Activated naive CD4-positive, alpha-beta T cell treated with anti-CD3 and anti-CD28 coated beads for 36 hours (primary cell): ENCODE measurements at regions not wholly inside any gene's neighbourhood (a gene's known extent, or its start where the extent isn't known, plus 50 kb on each side); places are given as distances from the start of the nearest gene placed in this dataset.

ENCODE experiments used
- CTCF ChIA-PET: fragments of 350-600 bp; sonication (Branson Sonifier 250); formaldehyde crosslinking; loops from one replicate; lab custom pipeline; 2021; ENCODE audit warnings: antibody characterized with exemption; lab: Charles Lee
- DNase-seq: peaks from one replicate; pipeline ENCODE4 v3.0.0-alpha.2; 2020
- H3K27ac Mint-ChIP-seq: one replicate; pipeline ENCODE4 v1.8.0; 2021; ENCODE audit warnings: mild to moderate bottlenecking, mixed read lengths
- H3K27me3 Mint-ChIP-seq: one replicate; pipeline ENCODE4 v1.8.0; 2021; ENCODE audit warnings: low read depth, mixed read lengths
- H3K36me3 Mint-ChIP-seq: one replicate; pipeline ENCODE4 v1.8.0; 2021; ENCODE audit warnings: low read depth, mixed read lengths
- H3K4me1 Mint-ChIP-seq: one replicate; pipeline ENCODE4 v1.8.0; 2021; ENCODE audit warnings: low read depth, mixed read lengths
- H3K4me3 Mint-ChIP-seq: one replicate; pipeline ENCODE4 v1.8.0; 2021; ENCODE audit warnings: mild to moderate bottlenecking, moderate library complexity, mixed read lengths
- H3K9me3 Mint-ChIP-seq: one replicate; pipeline ENCODE4 v1.8.0; 2021; ENCODE audit warnings: mixed read lengths
- intact Hi-C: fragments of 100-400 bp; cut with micrococcal nuclease; formaldehyde crosslinking; loops from one replicate; pipeline ENCODE4 v1.15.1; 2023

GRCh38 chr10:34031400-34031799 is 696.9 kb upstream of the NRP1 start:
- Mint-ChIP-seq H3K4me3 (no peak overlapping the region), H3K9me3 (no peaks in the 10 kb centered on the region), H3K27ac (no peak overlapping the region), H3K4me1 (no peaks in the 10 kb centered on the region), H3K27me3 (no peaks in the 10 kb centered on the region), H3K36me3 (no peaks in the 10 kb centered on the region)
- CTCF ChIA-PET = no interaction called here
- DNase-seq = no peak
- intact Hi-C loops = no loop called here

GRCh38 chr10:34029455-34029854 is 695.0 kb upstream of the NRP1 start:
- H3K4me3 Mint-ChIP-seq = no peak overlapping the region
- CTCF ChIA-PET = no interaction called here
- intact Hi-C loops = no loop called here
- H3K27ac Mint-ChIP-seq = no peak overlapping the region
- H3K9me3 Mint-ChIP-seq = no peaks in the 10 kb centered on the region
- no peaks in the 10 kb centered on the region for H3K36me3 Mint-ChIP-seq
- H3K4me1 Mint-ChIP-seq = no peaks in the 10 kb centered on the region
- no peak for DNase-seq
- H3K27me3 Mint-ChIP-seq = peaks cover 2% of the 10 kb centered on the region

GRCh38 chr10:34028936-34029335 is 694.5 kb upstream of the NRP1 start:
- intact Hi-C loops = no loop called here
- Mint-ChIP-seq H3K27me3 (peaks cover 2% of the 10 kb centered on the region), H3K36me3 (no peaks in the 10 kb centered on the region), H3K4me3 (no peak overlapping the region), H3K27ac (no peak overlapping the region), H3K4me1 (no peaks in the 10 kb centered on the region), H3K9me3 (no peaks in the 10 kb centered on the region)
- DNase-seq = no peak
- CTCF ChIA-PET = no interaction called here

- Mint-ChIP-seq H3K27ac (no peak overlapping the region), H3K4me3 (no peak overlapping the region), H3K4me1 (no peaks in the 10 kb centered on the region), H3K27me3 (peaks cover 2% of the 10 kb centered on the region), H3K36me3 (no peaks in the 10 kb centered on the region), H3K9me3 (no peaks in the 10 kb centered on the region)
- intact Hi-C loops = no loop called here
- CTCF ChIA-PET = no interaction called here
- DNase-seq = peak; percentile 24
These were observed 690.4 kb upstream of the NRP1 start for GRCh38 chr10:34024693-34025425.

GRCh38 chr10:34024282-34024681 is 689.8 kb upstream of the NRP1 start:
- intact Hi-C loops = no loop called here
- Mint-ChIP-seq H3K27me3 (peaks cover 2% of the 10 kb centered on the region), H3K4me1 (no peaks in the 10 kb centered on the region), H3K36me3 (no peaks in the 10 kb centered on the region), H3K4me3 (no peak overlapping the region), H3K9me3 (no peaks in the 10 kb centered on the region), H3K27ac (no peak overlapping the region)
- DNase-seq = no peak
- CTCF ChIA-PET = no interaction called here

- CTCF ChIA-PET = no interaction called here
- peaks cover 2% of the 10 kb centered on the region for H3K27me3 Mint-ChIP-seq
- intact Hi-C loops = no loop called here
- H3K27ac Mint-ChIP-seq = no peak overlapping the region
- DNase-seq = no peak
- no peak overlapping the region for H3K4me3 Mint-ChIP-seq
- H3K4me1 Mint-ChIP-seq = no peaks in the 10 kb centered on the region
- no peaks in the 10 kb centered on the region for H3K9me3 Mint-ChIP-seq
- H3K36me3 Mint-ChIP-seq = no peaks in the 10 kb centered on the region
These were observed 687.7 kb upstream of the NRP1 start for GRCh38 chr10:34022195-34022594.

GRCh38 chr10:34018784-34019183 is 684.3 kb upstream of the NRP1 start:
- peaks cover 3% of the 10 kb centered on the region for H3K27me3 Mint-ChIP-seq
- CTCF ChIA-PET = no interaction called here
- H3K36me3 Mint-ChIP-seq = no peaks in the 10 kb centered on the region
- intact Hi-C loops = no loop called here
- no peak for DNase-seq
- H3K27ac Mint-ChIP-seq = no peak overlapping the region
- no peaks in the 10 kb centered on the region for H3K9me3 Mint-ChIP-seq
- no peak overlapping the region for H3K4me3 Mint-ChIP-seq
- no peaks in the 10 kb centered on the region for H3K4me1 Mint-ChIP-seq

GRCh38 chr10:34018129-34018528 is 683.7 kb upstream of the NRP1 start:
- intact Hi-C loops = no loop called here
- H3K4me3 Mint-ChIP-seq = no peak overlapping the region
- no peaks in the 10 kb centered on the region for H3K9me3 Mint-ChIP-seq
- CTCF ChIA-PET = interaction anchor here (0.6 to 0.7 kb wide), 3 partner anchors 19 to 1110 kb away, joined by 3 to 6 read pairs (median 4); no protein-coding TSS in a partner anchor
- peaks cover 5% of the 10 kb centered on the region for H3K27me3 Mint-ChIP-seq
- no peaks in the 10 kb centered on the region for H3K4me1 Mint-ChIP-seq
- H3K27ac Mint-ChIP-seq = no peak overlapping the region
- H3K36me3 Mint-ChIP-seq = no peaks in the 10 kb centered on the region
- no peak for DNase-seq

- CTCF ChIA-PET = interaction anchor here (0.6 to 0.7 kb wide), 2 partner anchors 20 to 1109 kb away, joined by 3 to 4 read pairs; no protein-coding TSS in a partner anchor
- intact Hi-C loops = no loop called here
- no peak overlapping the region for H3K4me3 Mint-ChIP-seq
- DNase-seq = peak; percentile 6
- no peaks in the 10 kb centered on the region for H3K36me3 Mint-ChIP-seq
- no peaks in the 10 kb centered on the region for H3K9me3 Mint-ChIP-seq
- peaks cover 9% of the 10 kb centered on the region for H3K27me3 Mint-ChIP-seq
- no peaks in the 10 kb centered on the region for H3K4me1 Mint-ChIP-seq
- no peak overlapping the region for H3K27ac Mint-ChIP-seq
These were observed 682.8 kb upstream of the NRP1 start for GRCh38 chr10:34017281-34017680.

GRCh38 chr10:34016576-34016975 is 682.1 kb upstream of the NRP1 start:
- H3K27me3 Mint-ChIP-seq = peaks cover 9% of the 10 kb centered on the region
- no peaks in the 10 kb centered on the region for H3K4me1 Mint-ChIP-seq
- no peak overlapping the region for H3K4me3 Mint-ChIP-seq
- intact Hi-C loops = no loop called here
- H3K36me3 Mint-ChIP-seq = no peaks in the 10 kb centered on the region
- H3K9me3 Mint-ChIP-seq = no peaks in the 10 kb centered on the region
- no peak for DNase-seq
- H3K27ac Mint-ChIP-seq = no peak overlapping the region
- CTCF ChIA-PET = no interaction called here

- CTCF ChIA-PET = no interaction called here
- Mint-ChIP-seq H3K27ac (no peak overlapping the region), H3K4me3 (no peak overlapping the region), H3K9me3 (no peaks in the 10 kb centered on the region), H3K36me3 (no peaks in the 10 kb centered on the region), H3K4me1 (no peaks in the 10 kb centered on the region), H3K27me3 (peaks cover 9% of the 10 kb centered on the region)
- intact Hi-C loops = no loop called here
- no peak for DNase-seq
These were observed 681.2 kb upstream of the NRP1 start for GRCh38 chr10:34015700-34016099.

GRCh38 chr10:34013235-34013634 is 678.8 kb upstream of the NRP1 start:
- Mint-ChIP-seq H3K36me3 (no peaks in the 10 kb centered on the region), H3K9me3 (no peaks in the 10 kb centered on the region), H3K27ac (no peak overlapping the region), H3K27me3 (peaks cover 11% of the 10 kb centered on the region), H3K4me3 (no peak overlapping the region), H3K4me1 (no peaks in the 10 kb centered on the region)
- no peak for DNase-seq
- intact Hi-C loops = no loop called here
- CTCF ChIA-PET = no interaction called here

GRCh38 chr10:34010891-34011290 is 676.4 kb upstream of the NRP1 start:
- Mint-ChIP-seq H3K4me1 (no peaks in the 10 kb centered on the region), H3K4me3 (no peak overlapping the region), H3K27ac (no peak overlapping the region), H3K9me3 (no peaks in the 10 kb centered on the region), H3K27me3 (peaks cover 11% of the 10 kb centered on the region), H3K36me3 (no peaks in the 10 kb centered on the region)
- intact Hi-C loops = no loop called here
- DNase-seq = no peak
- CTCF ChIA-PET = no interaction called here
